Left colon (tissue), 2 donors: ENCODE measurements at regions not wholly inside any gene's neighbourhood (a gene's known extent, or its start where the extent isn't known, plus 50 kb on each side); places are given as distances from the start of the nearest gene placed in this dataset.

Experiments
- ATAC-seq: fragments of 200-7000 bp; cut with Tn5 transposase; one replicate; pipeline ENCODE4 v1.9.1; 2020; ENCODE audit warnings: mild to moderate bottlenecking, moderate library complexity
- DNase-seq, 2 donors: peaks; one replicate each; pipeline ENCODE4 v3.0.0-alpha.2; 2020
- intact Hi-C, 2 donors: fragments of 100-400 bp; cut with DNase I in 1 of 2; cut with micrococcal nuclease in 1 of 2; formaldehyde crosslinking; loops; one replicate each; pipeline versions ENCODE4 v1.11.2 to v1.14.0; 2022; cut with DNase I, micrococcal nuclease
- donor health status: DM: no; HTN: no; CAD: no.
- donor health status: DM: yes; HTN: yes; CAD: no.

DNA sequence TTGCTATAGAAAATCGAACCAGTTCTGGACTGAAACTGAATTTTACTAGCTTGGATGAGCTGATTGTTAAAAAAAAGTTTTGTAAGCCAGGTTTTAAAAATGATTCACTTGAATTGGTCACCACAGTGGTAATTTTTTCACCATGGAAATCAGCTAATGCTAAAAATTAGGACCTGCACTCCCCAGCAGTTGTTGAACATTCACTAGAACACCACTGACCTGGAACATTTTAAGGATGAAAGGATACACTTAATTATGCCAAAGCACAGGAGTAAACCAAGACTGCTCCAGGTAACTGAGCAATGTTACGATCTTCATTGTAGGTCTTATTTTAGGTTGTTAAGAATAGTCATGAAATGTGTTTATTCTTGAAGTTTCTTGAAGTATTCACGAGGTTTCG lies 1342.6 kb upstream of the SPRY2 start:
- DNase-seq (no peak), ATAC-seq (no peak)
- intact Hi-C loops, result no loop called here

- intact Hi-C loops, result no loop called here
- DNase-seq (no peak), ATAC-seq (no peak)
Observed at GRCh38 chr13:81682081-81682630, 1341.2 kb upstream of the SPRY2 start.

DNA sequence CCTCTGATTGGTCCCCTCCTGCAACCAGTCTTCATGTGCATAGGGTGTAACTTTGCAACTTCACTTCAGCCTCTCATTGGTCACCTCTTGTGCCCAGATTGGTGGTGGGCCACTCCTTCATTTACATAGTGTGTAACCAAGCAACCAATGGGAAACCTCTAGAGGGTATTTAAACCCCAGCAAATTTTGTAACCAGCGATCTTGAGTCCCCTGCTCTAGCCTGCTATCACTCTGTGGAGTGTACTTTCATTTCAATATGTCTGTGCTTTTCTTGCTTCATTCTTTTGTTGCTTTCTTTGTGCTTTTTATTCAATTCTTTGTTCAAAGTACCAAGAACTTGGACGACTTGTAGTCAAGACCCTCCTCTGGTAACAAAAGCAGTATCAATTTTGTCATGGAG lies 1336.9 kb upstream of the SPRY2 start:
- no peak for ATAC-seq
- no peak for DNase-seq
- intact Hi-C loops, result no loop called here

DNA sequence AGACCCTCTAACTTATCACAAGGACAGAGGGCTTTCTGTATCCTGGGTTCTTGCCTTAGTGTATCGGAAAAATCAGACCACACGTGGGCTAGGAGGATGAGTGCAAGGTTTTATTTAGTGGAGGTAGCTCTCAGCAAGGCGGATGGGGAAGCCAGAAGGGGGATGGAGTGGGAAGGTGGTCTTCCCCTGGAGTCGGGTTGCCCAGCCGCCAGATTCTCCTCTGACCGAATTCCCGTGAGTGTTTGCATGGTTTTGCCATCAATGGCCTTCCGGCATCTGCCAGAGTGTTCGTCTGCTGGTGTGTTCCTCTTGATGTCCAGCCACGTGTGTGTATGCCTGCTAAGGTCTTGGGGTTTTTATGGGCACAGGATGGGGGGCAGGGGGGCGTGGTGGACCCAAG lies 1335.1 kb upstream of the SPRY2 start:
- intact Hi-C loops, result no loop called here
- ATAC-seq (no peak), DNase-seq (no peak)

GRCh38 chr13:81671064-81671463 lies 1330.1 kb upstream of the SPRY2 start:
- ATAC-seq, result no peak
- intact Hi-C loops, result no loop called here

GRCh38 chr13:81670048-81670447 lies 1329.1 kb upstream of the SPRY2 start:
- ATAC-seq, result no peak
- intact Hi-C loops, result no loop called here
- DNase-seq, result no peak

More at GRCh38 chr13:81671064-81671463, 1330.1 kb upstream of the SPRY2 start:
- no peak for DNase-seq

DNA sequence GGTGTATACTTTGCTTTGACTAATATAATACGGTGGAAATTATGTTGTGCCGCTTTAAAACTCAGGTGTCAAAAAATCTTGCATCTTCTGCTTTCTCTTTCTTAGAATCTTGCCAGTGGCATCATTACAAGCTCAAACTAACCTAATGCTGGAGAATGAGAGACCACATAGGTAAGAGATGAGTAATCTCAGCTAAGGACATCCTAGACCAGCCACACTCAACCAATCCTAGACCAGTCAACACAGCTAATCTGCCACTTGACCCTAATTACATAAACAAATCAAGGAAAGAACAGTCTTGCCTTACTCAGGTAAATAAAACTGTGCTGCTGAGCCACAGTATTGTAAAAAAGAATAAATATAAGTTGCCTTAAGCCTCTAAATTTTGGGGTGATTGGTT lies 1323.9 kb upstream of the SPRY2 start:
- ATAC-seq, result no peak

DNA sequence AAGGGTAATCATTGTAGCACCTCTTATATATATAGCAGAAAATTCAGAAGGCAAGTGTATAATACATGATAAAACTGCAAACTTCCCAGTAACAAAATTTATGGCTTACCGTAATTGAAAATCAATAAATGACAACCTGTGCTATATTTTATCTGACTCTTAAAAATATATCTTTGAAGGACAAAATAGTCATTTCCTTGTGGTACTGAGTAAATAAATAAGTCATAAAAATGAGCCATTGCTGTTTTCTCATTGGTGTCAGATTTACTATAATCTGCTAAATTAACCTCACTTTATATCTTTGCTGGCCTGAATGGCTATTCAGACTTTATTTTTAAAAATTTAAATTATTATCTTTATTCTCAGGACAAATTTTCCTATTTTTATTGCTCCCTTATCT lies 1319.1 kb upstream of the SPRY2 start:
- ATAC-seq (no peak), DNase-seq (no peak)
- intact Hi-C loops, result no loop called here

More for the DNA sequence above, 1323.9 kb upstream of the SPRY2 start:
- intact Hi-C loops, result no loop called here
- DNase-seq, result no peak

GRCh38 chr13:81658598-81659370 lies 1317.9 kb upstream of the SPRY2 start:
- intact Hi-C loops, result no loop called here
- DNase-seq (no peak), ATAC-seq (no peak)

- DNase-seq (no peak), ATAC-seq (no peak)
- intact Hi-C loops, result no loop called here
Observed at GRCh38 chr13:81639984-81640582, 1299.2 kb upstream of the SPRY2 start.

DNA sequence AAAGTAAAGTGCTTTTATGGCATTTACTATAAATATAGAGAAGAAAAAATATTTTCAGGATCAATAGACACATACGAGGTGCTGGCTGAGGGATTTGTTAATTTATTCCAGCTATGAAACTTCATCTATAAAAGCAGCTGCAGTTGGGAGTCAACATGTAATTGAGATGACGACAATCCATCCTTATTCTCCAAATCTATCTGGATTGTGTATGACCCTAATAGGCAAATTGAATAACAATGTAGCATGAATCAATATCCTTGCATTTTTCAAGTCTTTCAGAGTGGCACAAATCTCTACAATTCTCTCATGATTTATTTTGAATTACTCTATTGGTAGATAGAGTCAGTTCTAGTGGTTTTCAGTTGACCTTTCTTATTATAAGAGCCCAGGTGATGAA lies 1296.5 kb upstream of the SPRY2 start:
- no peak for ATAC-seq
- intact Hi-C loops, result no loop called here
- no peak for DNase-seq

GRCh38 chr13:81636120-81636519 lies 1295.2 kb upstream of the SPRY2 start:
- intact Hi-C loops, result no loop called here
- ATAC-seq (no peak), DNase-seq (no peak)

DNA sequence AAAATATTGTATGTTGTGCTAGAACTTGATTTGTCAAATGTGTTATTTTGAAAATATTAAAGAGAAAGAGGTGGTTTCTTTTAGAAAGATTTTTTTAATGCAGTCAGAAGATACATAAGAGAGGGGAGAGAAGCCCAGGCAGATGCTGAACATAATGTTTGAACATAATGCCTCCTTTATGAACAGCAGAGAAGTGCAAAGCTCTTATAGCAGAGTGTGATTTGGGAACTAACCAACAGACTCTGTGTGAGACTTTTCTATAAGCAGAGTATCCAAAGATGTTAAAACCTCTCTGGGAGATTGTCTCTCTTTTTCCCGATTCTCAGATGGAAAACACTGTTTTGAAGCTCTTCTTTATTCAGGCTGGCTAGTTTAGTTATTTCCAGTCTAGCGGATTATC lies 1274.1 kb upstream of the SPRY2 start:
- no peak for ATAC-seq
- DNase-seq, result no peak
- intact Hi-C loops, result no loop called here

DNA sequence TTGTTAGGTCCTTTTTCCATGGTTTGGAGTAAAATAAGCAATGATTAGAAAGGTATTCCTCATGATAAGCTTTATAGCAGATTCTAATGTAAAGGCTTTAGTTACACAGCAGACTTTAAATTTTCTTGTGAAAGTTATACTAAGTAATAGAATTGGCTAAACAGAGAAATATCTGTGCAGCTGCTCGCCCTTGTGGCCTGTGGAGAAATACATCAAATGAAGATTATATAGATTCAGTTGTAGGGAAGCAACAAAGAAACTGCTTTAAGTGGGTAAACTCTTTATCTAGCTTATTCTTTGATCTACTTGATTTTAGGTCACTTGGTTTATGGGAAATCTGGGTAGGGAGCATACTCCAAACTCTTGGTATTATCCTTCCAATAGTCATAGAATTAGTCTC lies 1269.7 kb upstream of the SPRY2 start:
- no peak for DNase-seq
- no peak for ATAC-seq

GRCh38 chr13:81609335-81609734 lies 1268.4 kb upstream of the SPRY2 start:
- intact Hi-C loops, result no loop called here
- DNase-seq (no peak), ATAC-seq (no peak)

More for the DNA sequence above, 1269.7 kb upstream of the SPRY2 start:
- intact Hi-C loops, result no loop called here

DNA sequence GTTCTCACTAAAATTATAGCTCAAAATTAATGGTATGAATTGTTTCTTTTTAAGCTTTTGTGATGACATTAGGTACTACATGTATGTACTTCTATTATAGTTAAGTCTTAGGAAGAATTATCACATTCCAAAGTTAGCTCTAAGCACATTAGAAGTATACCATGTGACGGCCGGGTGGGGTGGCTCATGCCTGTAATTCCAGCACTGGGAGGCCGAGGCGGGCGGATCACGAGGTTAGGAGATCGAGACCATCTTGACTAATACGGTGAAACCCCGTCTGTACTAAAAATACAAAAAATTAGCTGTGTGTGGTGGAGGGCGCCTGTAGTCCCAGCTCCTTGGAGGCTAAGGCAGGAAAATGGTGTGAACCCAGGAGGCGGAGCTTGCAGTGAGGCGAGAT lies 1265.1 kb upstream of the SPRY2 start:
- DNase-seq (no peak), ATAC-seq (no peak)
- intact Hi-C loops, result no loop called here

- intact Hi-C loops, result no loop called here
- ATAC-seq (no peak), DNase-seq (no peak)
Observed at GRCh38 chr13:81602241-81602640, 1261.3 kb upstream of the SPRY2 start.

- ATAC-seq (no peak), DNase-seq (no peak)
- intact Hi-C loops, result no loop called here
Observed at GRCh38 chr13:81597101-81597500, 1256.2 kb upstream of the SPRY2 start.

- ATAC-seq, result no peak
- DNase-seq, result no peak
- intact Hi-C loops, result no loop called here
Observed at GRCh38 chr13:81596224-81596753, 1255.4 kb upstream of the SPRY2 start.

GRCh38 chr13:81591528-81592220 lies 1250.7 kb upstream of the SPRY2 start:
- no peak for ATAC-seq
- intact Hi-C loops, result no loop called here
- no peak for DNase-seq
